AG09309 (cell line): ENCODE measurements at regions not wholly inside any gene's neighbourhood (a gene's known extent, or its start where the extent isn't known, plus 50 kb on each side); places are given as distances from the start of the nearest gene placed in this dataset.
A peak's percentile ranks its signal among the peaks of the same experiment; 100 is the strongest.

Experiments
- DNase-seq: peaks from one replicate; pipeline ENCODE4 v3.0.0-alpha.2; 2010; ENCODE audit warnings: low read depth
- H3K4me3 ChIP-seq: 2 replicates; pipeline ENCODE4 v1.5.1; 2011; ENCODE audit warnings: mild to moderate bottlenecking, low read depth, low read length, moderate library complexity; ENCODE audit not compliant: control insufficient read depth
- TF ChIP-seq, protein P1 (sequence below): IDR thresholded peaks from 2 replicates; pipeline ENCODE4 v1.5.1; 2011; ENCODE audit warnings: mild to moderate bottlenecking, low read depth, low read length, inconsistent platforms; ENCODE audit not compliant: insufficient read depth, control insufficient read depth; ENCODE audit errors: missing control alignments

DNA sequence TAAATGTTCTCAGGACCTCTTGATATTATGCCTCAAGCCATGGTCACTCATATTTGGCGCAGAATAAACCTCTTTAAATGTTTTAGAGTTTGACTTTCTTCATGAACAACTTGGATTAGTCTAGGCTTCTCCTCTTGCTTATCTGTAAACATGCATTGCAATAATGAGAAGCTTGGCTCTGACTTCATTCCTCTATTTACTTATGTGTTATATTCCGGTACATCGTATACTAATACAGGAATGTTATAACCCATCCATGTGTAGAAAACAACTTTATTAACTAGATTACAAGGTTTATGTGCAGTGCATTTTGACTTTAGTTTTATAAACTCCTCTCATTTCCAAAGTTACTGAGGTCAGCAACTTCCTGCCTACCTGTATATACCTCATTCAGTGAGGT lies 944.3 kb upstream of the GHITM start:
- TF ChIP-seq, protein P1, sequence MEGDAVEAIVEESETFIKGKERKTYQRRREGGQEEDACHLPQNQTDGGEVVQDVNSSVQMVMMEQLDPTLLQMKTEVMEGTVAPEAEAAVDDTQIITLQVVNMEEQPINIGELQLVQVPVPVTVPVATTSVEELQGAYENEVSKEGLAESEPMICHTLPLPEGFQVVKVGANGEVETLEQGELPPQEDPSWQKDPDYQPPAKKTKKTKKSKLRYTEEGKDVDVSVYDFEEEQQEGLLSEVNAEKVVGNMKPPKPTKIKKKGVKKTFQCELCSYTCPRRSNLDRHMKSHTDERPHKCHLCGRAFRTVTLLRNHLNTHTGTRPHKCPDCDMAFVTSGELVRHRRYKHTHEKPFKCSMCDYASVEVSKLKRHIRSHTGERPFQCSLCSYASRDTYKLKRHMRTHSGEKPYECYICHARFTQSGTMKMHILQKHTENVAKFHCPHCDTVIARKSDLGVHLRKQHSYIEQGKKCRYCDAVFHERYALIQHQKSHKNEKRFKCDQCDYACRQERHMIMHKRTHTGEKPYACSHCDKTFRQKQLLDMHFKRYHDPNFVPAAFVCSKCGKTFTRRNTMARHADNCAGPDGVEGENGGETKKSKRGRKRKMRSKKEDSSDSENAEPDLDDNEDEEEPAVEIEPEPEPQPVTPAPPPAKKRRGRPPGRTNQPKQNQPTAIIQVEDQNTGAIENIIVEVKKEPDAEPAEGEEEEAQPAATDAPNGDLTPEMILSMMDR, result no peak
- DNase-seq, result no peak
- no peak overlapping the region for H3K4me3 ChIP-seq

DNA sequence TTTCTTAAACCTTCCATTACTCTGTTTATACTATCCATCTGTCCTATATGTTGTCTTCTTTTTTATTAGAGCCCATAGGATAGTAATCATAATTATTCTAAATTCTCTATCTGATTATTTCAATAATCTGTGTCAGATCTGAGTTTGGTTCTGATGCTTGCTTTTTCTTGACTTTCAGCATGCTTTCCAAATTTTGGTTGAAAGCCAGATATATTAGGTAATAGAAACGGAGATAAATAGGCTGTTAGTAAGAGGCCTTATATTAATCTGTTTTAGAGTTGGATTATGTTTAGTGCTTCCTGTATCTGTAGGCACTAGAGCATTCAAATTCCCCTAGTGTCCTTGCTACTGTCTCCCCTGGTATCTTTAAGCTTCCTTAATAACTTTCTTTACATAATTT lies 939.9 kb upstream of the GHITM start:
- H3K4me3 ChIP-seq, result no peak overlapping the region
- no peak for DNase-seq
- TF ChIP-seq, protein P1, result no peak

DNA sequence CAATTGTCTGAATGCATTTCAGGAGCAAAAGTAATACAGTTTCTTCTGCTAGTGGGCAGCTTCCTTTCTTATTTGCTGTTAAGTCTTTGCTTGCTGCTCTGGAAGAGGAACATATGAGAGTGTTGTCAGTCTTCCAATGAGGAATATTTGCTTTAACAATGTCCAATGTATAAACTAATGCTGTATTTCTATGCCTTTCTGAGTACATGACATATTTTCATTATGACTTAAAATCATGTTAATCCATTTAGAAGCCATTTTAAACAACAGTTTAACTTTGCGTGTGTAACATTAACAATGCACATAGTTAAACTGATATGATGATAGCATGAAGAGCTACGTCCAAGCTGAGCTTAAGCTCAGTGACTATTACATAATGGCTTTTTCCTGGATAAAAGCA lies 933.4 kb upstream of the GHITM start:
- no peak overlapping the region for H3K4me3 ChIP-seq
- DNase-seq, result no peak
- TF ChIP-seq, protein P1, result no peak

DNA sequence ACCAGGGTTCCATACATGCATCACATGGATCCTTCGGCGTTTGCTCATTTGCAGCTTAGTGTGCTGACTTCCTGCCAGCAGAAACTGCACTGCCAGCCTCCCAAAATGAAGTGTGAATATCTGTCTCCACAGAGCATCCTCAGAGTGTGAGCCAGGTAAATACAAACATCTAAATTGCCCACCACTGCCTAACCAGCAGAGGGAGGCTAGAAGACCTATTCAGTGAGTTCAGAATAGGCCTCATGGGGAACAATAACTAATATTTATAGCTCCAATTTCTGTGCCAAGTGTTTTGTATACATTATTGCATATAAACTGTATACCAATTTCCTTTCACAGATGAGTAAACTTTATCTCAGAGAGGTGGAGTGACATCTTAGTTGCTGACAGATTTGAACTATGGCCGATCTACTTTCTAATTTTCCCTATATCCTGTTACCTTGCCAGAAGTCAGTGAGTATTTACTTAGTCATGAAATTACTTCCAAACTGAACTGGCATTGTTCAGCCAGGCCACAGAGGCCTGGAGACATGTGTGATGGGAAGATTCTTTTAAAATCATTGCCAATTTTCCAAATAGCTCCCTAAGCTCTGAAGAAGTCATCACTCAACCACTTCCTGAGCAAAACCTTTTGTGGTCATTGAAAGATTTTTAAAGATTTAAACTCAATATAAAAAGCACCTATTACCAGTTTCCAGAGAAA lies 926.5 kb upstream of the GHITM start:
- H3K4me3 ChIP-seq, result no peak overlapping the region
- DNase-seq, result peak; percentile 51
- TF ChIP-seq, protein P1, result peak; percentile 18

DNA sequence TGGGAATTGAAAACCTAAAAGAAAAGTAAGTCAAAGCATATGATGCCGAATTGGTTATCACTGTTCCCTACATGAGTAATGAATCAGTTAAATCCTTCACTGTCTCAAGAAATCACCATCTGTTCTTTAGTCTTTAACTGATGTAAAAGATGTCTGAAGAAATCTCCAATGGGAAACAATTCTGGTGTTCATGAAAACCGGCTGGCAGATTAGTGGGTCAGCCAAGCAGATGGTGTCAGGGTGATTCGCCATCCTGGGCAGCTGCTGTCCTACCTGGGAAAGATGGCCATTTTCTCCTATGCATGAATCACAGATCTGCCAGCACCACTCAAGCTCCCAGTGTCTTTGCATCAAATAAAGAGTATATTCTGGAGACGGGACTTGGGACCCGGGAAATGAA lies 925.2 kb upstream of the GHITM start:
- no peak overlapping the region for H3K4me3 ChIP-seq
- no peak for DNase-seq
- TF ChIP-seq, protein P1, result no peak

DNA sequence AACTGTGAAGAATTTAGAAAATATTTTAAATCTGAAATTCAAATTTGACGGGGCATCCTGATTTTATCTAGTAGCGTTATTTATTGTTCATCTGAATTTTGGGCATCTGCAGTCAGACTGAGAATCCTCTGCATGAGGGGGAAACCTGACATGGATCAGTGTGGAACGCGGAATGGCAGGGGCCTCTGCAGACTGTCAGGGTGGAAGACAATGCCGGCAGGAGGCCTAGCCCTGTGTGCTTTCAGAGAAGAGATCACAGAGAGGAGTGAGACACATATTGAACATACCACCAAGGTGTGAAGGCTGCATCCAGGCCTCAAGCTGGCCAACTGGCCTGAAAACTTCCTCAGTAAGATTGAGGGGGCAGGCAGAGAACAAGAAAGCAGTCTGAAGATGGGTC lies 921.1 kb upstream of the GHITM start:
- H3K4me3 ChIP-seq, result no peak overlapping the region
- TF ChIP-seq, protein P1, result no peak
- DNase-seq, result no peak
